OCI-LY1 (cell line): ENCODE measurements at regions not wholly inside any gene's neighbourhood (a gene's known extent, or its start where the extent isn't known, plus 50 kb on each side); places are given as distances from the start of the nearest gene placed in this dataset.

Experiments
- H2AFZ ChIP-seq: fragments of 200-600 bp; sonication (generic), shearing (Covaris generic); 2 replicates; pipeline ENCODE4 v1.6.0; 2014; ENCODE audit warnings: antibody characterized with exemption, mild to moderate bottlenecking, low read length
- H3F3A ChIP-seq: fragments of 200-600 bp; sonication (generic), shearing (Covaris generic); 2 replicates; pipeline ENCODE4 v1.6.0; 2014; ENCODE audit warnings: mild to moderate bottlenecking, antibody characterized with exemption, low read length, moderate library complexity; ENCODE audit not compliant: insufficient read depth
- H3K27ac ChIP-seq: fragments of 200-600 bp; sonication (generic); 2 replicates; pipeline ENCODE4 v1.5.1; 2014; ENCODE audit warnings: low read length, mixed run types, mild to moderate bottlenecking, low read depth; ENCODE audit not compliant: poor library complexity, severe bottlenecking
- H3K27me3 ChIP-seq: fragments of 200-600 bp; sonication (generic); 2 replicates; pipeline ENCODE4 v1.6.0; 2014; ENCODE audit warnings: antibody characterized with exemption, mild to moderate bottlenecking, low read length, moderate library complexity; ENCODE audit not compliant: insufficient read depth
- H3K36me3 ChIP-seq: fragments of 200-600 bp; sonication (generic); 2 replicates; pipeline ENCODE4 v1.6.1; 2014; ENCODE audit warnings: mild to moderate bottlenecking, antibody characterized with exemption, low read length, moderate library complexity, mixed read lengths; ENCODE audit not compliant: insufficient read depth
- H3K4me1 ChIP-seq: fragments of 200-600 bp; sonication (generic); 2 replicates; pipeline ENCODE4 v1.5.1; 2014; ENCODE audit warnings: mild to moderate bottlenecking, low read length, moderate library complexity; ENCODE audit not compliant: insufficient read depth, severe bottlenecking
- H3K4me2 ChIP-seq: fragments of 200-600 bp; sonication (generic), shearing (Covaris generic); 2 replicates; pipeline ENCODE4 v1.6.1; 2014; ENCODE audit warnings: low read length
- H3K4me3 ChIP-seq: fragments of 200-600 bp; sonication (generic); 2 replicates; pipeline ENCODE4 v1.5.1; 2014; ENCODE audit warnings: low read length, low read depth, mild to moderate bottlenecking, mixed read lengths; ENCODE audit not compliant: poor library complexity, severe bottlenecking
- H3K79me2 ChIP-seq: fragments of 200-600 bp; shearing (Covaris generic); 2 replicates; pipeline ENCODE4 v1.6.1; 2016; ENCODE audit warnings: mixed run types, low read length, mixed read lengths; ENCODE audit not compliant: insufficient read depth
- H3K9ac ChIP-seq: fragments of 200-600 bp; sonication (generic), shearing (Covaris generic); 2 replicates; pipeline ENCODE4 v1.6.1; 2014; ENCODE audit warnings: mild to moderate bottlenecking, low read length, mixed read lengths
- H3K9me2 ChIP-seq: fragments of 200-600 bp; sonication (generic), shearing (Covaris generic); 2 replicates; pipeline ENCODE4 v1.6.1; 2014; ENCODE audit warnings: low read depth, mild to moderate bottlenecking, low read length, mixed read lengths
- H3K9me3 ChIP-seq: fragments of 200-600 bp; shearing (Covaris generic); 2 replicates; pipeline ENCODE4 v1.6.1; 2014; ENCODE audit warnings: low read length, mixed read lengths
- H4K20me1 ChIP-seq: fragments of 200-600 bp; sonication (generic), shearing (Covaris generic); 2 replicates; pipeline ENCODE4 v1.6.0; 2016; ENCODE audit warnings: mild to moderate bottlenecking, low read length; ENCODE audit not compliant: insufficient read depth
- EZH2 ChIP-seq: fragments of 200-600 bp; sonication (generic), shearing (Covaris generic); IDR thresholded peaks from 2 replicates; pipeline ENCODE4 v1.8.0; 2017; ENCODE audit warnings: borderline replicate concordance, mixed run types, mild to moderate bottlenecking, antibody characterized with exemption, low read length, moderate library complexity, mixed read lengths
- TF ChIP-seq, protein P1 (sequence below): fragments of 200-600 bp; sonication (generic), shearing (Covaris generic); IDR thresholded peaks from 2 replicates; pipeline ENCODE4 v1.5.1; 2017; ENCODE audit warnings: mild to moderate bottlenecking, antibody characterized with exemption, low read length, moderate library complexity, mixed read lengths

DNA sequence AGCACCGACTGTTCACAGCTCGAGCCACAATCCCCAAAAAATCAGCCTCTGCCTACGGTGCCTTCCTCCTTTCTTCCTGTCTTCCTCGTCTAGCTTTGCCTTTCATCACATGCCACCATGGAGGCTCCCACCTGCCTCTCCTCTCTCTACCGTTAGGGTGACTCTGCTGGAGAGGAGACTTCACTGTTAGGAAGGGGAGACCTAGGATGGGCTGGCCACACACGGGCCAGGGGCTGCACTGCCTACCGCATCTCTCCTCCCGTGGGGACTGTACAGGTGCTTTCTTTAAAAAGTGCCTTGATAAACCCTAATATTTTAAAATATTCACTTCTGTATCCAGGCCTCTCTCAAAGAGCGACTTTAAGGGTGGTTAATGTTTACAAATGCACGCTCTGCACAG lies 1104.7 kb downstream of the BCL11B start:
- Histone ChIP-seq H3F3A (no peaks in the 10 kb centered on the region), H3K9me3 (no peaks in the 10 kb centered on the region), H3K27me3 (0 out of 2 replicates have a peak, but pooled peaks cover 5% of the 10 kb centered on the region), H4K20me1 (no peaks in the 10 kb centered on the region), H3K4me1 (no peaks in the 10 kb centered on the region), H3K4me2 (no peak overlapping the region), H3K79me2 (no peaks in the 10 kb centered on the region), H2AFZ (no peak overlapping the region), H3K9ac (no peak overlapping the region), H3K36me3 (no peaks in the 10 kb centered on the region), H3K27ac (no peak overlapping the region), H3K4me3 (no peak overlapping the region), H3K9me2 (no peaks in the 10 kb centered on the region)
- TF ChIP-seq EZH2, result no peak
- TF ChIP-seq, protein P1, sequence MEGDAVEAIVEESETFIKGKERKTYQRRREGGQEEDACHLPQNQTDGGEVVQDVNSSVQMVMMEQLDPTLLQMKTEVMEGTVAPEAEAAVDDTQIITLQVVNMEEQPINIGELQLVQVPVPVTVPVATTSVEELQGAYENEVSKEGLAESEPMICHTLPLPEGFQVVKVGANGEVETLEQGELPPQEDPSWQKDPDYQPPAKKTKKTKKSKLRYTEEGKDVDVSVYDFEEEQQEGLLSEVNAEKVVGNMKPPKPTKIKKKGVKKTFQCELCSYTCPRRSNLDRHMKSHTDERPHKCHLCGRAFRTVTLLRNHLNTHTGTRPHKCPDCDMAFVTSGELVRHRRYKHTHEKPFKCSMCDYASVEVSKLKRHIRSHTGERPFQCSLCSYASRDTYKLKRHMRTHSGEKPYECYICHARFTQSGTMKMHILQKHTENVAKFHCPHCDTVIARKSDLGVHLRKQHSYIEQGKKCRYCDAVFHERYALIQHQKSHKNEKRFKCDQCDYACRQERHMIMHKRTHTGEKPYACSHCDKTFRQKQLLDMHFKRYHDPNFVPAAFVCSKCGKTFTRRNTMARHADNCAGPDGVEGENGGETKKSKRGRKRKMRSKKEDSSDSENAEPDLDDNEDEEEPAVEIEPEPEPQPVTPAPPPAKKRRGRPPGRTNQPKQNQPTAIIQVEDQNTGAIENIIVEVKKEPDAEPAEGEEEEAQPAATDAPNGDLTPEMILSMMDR, result no peak

DNA sequence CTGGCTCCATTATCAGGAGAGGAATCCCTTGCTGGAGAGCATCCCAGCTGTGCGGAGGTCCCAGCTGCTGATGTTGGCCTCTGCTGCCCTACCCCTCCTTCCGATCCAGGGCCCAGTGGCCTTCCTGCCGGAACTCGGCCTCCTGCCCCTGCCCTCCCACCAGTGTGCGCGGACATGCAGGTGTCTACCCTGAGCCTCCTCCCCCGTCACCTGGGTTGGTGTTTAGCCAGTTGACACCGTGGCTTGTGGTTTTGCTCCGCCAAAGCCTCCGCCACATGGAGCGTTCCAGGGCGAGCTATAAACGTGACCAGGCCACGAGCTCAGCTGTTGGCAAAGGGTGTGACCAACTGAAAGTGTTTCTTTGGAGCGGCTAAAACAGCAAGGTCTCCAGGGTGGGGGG lies 1104.3 kb downstream of the BCL11B start:
- Histone ChIP-seq H3K4me2 (no peak overlapping the region), H3K4me3 (no peak overlapping the region), H4K20me1 (no peaks in the 10 kb centered on the region), H3K36me3 (no peaks in the 10 kb centered on the region), H3F3A (no peaks in the 10 kb centered on the region), H2AFZ (no peak overlapping the region), H3K4me1 (no peaks in the 10 kb centered on the region), H3K27me3 (0 out of 2 replicates have a peak, but pooled peaks cover 5% of the 10 kb centered on the region), H3K9me2 (no peaks in the 10 kb centered on the region), H3K27ac (no peak overlapping the region), H3K9me3 (no peaks in the 10 kb centered on the region), H3K9ac (no peak overlapping the region), H3K79me2 (no peaks in the 10 kb centered on the region)
- TF ChIP-seq, protein P1, result no peak
- no peak for TF ChIP-seq EZH2

DNA sequence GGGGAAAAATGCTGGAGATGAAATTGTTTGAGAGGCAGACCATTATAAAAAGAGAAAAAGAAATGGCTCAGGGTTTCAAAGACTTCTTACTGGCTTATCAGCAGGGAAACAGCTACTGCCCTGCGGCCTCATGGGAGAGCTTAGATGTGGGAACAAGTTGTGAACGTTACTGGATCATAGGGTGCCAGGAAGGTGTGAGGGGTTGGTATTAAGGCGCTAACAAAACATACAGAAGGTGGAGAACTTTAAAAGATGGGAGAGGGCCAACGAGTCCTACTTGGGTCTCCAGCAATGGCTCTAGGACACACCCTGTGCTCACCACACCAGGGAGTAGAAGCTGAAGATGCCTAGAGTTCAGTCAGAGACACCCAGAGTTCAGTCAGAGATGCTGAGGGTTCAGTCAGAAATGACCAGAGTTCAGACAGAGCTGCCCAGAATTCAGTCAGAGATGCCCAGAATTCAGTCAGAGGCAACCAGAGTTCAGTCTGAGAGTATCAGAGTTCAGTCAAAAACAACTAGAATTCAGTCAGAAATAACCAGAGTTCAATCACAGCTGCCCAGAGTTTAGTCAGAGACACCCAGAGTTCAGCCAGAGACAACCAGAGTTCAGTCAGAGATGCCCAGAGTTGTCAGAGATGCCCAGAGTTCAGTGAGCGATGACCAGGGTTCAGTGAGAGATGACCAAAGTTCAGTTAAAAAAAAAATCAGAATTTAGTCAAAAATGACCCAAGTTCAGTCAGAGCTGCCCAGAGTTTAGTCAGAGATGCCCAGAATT lies 1103.6 kb downstream of the BCL11B start:
- Histone ChIP-seq H3K9ac (no peak overlapping the region), H4K20me1 (no peaks in the 10 kb centered on the region), H3K4me1 (no peaks in the 10 kb centered on the region), H3K9me3 (no peaks in the 10 kb centered on the region), H3K79me2 (no peaks in the 10 kb centered on the region), H3K9me2 (no peaks in the 10 kb centered on the region), H2AFZ (no peak overlapping the region), H3K27ac (no peak overlapping the region), H3F3A (no peaks in the 10 kb centered on the region), H3K27me3 (0 out of 2 replicates have a peak, but pooled peaks cover 5% of the 10 kb centered on the region), H3K36me3 (no peaks in the 10 kb centered on the region), H3K4me3 (no peak overlapping the region), H3K4me2 (no peak overlapping the region)
- TF ChIP-seq, protein P1, result no peak
- TF ChIP-seq EZH2, result no peak
